ENCODE measurements at regions not wholly inside any gene's neighbourhood (a gene's known extent, or its start where the extent isn't known, plus 50 kb on each side); places are given as distances from the start of the nearest gene placed in this dataset.
"Not testable (repeated sequence)": the region's sequence is repeated elsewhere in the genome, so short reads cannot be mapped to it uniquely, and the experiment has no call there.

- FAIRE-seq (no peak), DNase-seq (ENCODE audit: insufficient read length, low spot score) (no peak)
Observed at GRCh38 chr6:169861431-169862042, 110.1 kb downstream of the ERMARD start.

GRCh38 chr6:169859978-169860703 lies 108.7 kb downstream of the ERMARD start:
- DNase-seq (ENCODE audit: insufficient read length, low spot score) (no peak), FAIRE-seq (no peak)

GRCh38 chr6:169859401-169859977 lies 108.1 kb downstream of the ERMARD start:
- DNase-seq (ENCODE audit: insufficient read length, low spot score) (no peak), FAIRE-seq (no peak)

- DNase-seq (ENCODE audit: insufficient read length, low spot score) (no peak), FAIRE-seq (no peak)
Observed at GRCh38 chr6:169858935-169859351, 107.5 kb downstream of the ERMARD start.

- FAIRE-seq, result no peak
- no peak for DNase-seq (ENCODE audit: insufficient read length, low spot score)
Observed at GRCh38 chr6:169858293-169858934, 107.0 kb downstream of the ERMARD start.

- FAIRE-seq (no peak), DNase-seq (ENCODE audit: insufficient read length, low spot score) (no peak)
Observed at GRCh38 chr6:169857343-169858292, 106.2 kb downstream of the ERMARD start.

- DNase-seq (ENCODE audit: insufficient read length, low spot score); FAIRE-seq: not testable (repeated sequence)
Observed at GRCh38 chr6:169856442-169857342, 105.3 kb downstream of the ERMARD start.

- no peak for DNase-seq (ENCODE audit: insufficient read length, low spot score)
- no peak for FAIRE-seq
Observed at GRCh38 chr6:169854813-169855212, 103.4 kb downstream of the ERMARD start.

GRCh38 chr6:169854083-169854725 lies 102.8 kb downstream of the ERMARD start:
- FAIRE-seq (no peak), DNase-seq (ENCODE audit: insufficient read length, low spot score) (no peak)

GRCh38 chr6:169853196-169854082 lies 102.0 kb downstream of the ERMARD start:
- FAIRE-seq (no peak), DNase-seq (ENCODE audit: insufficient read length, low spot score) (no peak)

GRCh38 chr6:169852504-169853195 lies 101.2 kb downstream of the ERMARD start:
- DNase-seq (ENCODE audit: insufficient read length, low spot score) (no peak), FAIRE-seq (no peak)

GRCh38 chr6:169851641-169852503 lies 100.5 kb downstream of the ERMARD start:
- DNase-seq (ENCODE audit: insufficient read length, low spot score) (no peak), FAIRE-seq (no peak)

- no peak for FAIRE-seq
- no peak for DNase-seq (ENCODE audit: insufficient read length, low spot score)
Observed at GRCh38 chr6:169850746-169851145, 99.3 kb downstream of the ERMARD start.

- FAIRE-seq (no peak), DNase-seq (ENCODE audit: insufficient read length, low spot score) (no peak)
Observed at GRCh38 chr6:169850154-169850553, 98.7 kb downstream of the ERMARD start.

GRCh38 chr6:169849396-169849795 lies 98.0 kb downstream of the ERMARD start:
- no peak for FAIRE-seq
- DNase-seq (ENCODE audit: insufficient read length, low spot score), result no peak

- FAIRE-seq, result no peak
- no peak for DNase-seq (ENCODE audit: insufficient read length, low spot score)
Observed at GRCh38 chr6:169848946-169849345, 97.5 kb downstream of the ERMARD start.
